ENCODE measurements at regions not wholly inside any gene's neighbourhood (a gene's known extent, or its start where the extent isn't known, plus 50 kb on each side); places are given as distances from the start of the nearest gene placed in this dataset.

DNA sequence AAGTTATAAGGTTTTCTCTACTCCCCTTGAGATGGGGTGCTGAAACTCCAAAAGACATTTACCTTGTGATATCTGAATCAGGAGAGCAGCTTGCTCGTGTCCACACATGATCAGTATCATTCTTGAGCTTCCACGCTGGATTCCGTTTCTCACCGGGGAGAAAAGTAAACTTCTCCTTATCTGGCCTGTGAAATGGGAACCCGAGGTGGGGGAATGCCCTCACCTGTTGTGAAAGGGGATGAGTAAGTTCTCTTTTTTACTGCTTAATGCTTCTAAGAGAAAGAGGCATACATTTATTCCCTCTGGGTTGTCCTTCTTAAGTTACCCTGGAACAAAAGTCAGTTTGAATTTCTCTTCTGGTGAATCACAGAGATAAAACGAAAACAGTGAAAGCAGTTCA, 440.5 kb upstream of the ADAMTS9 start:
- TF ChIP-seq, protein P1, sequence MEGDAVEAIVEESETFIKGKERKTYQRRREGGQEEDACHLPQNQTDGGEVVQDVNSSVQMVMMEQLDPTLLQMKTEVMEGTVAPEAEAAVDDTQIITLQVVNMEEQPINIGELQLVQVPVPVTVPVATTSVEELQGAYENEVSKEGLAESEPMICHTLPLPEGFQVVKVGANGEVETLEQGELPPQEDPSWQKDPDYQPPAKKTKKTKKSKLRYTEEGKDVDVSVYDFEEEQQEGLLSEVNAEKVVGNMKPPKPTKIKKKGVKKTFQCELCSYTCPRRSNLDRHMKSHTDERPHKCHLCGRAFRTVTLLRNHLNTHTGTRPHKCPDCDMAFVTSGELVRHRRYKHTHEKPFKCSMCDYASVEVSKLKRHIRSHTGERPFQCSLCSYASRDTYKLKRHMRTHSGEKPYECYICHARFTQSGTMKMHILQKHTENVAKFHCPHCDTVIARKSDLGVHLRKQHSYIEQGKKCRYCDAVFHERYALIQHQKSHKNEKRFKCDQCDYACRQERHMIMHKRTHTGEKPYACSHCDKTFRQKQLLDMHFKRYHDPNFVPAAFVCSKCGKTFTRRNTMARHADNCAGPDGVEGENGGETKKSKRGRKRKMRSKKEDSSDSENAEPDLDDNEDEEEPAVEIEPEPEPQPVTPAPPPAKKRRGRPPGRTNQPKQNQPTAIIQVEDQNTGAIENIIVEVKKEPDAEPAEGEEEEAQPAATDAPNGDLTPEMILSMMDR (IDR thresholded peaks at IDR 0.05; ENCODE audit: insufficient read depth, low read length) = no peak
- TF ChIP-seq REST (IDR thresholded peaks at IDR 0.05; ENCODE audit: insufficient replicate concordance, low read depth) = no peak

Measured in HL-60 (cell line).